Uterus (tissue), 2 donors: ENCODE measurements at regions not wholly inside any gene's neighbourhood (a gene's known extent, or its start where the extent isn't known, plus 50 kb on each side); places are given as distances from the start of the nearest gene placed in this dataset.

ENCODE experiments used
- POLR2A ChIP-seq, 2 donors: fragments of 450-650 bp; IDR thresholded peaks; one replicate each; pipeline ENCODE4 v1.6.1; 2016; ENCODE audit warnings: antibody characterized with exemption in 2 of 2, mild to moderate bottlenecking in 1 of 2, moderate library complexity in 1 of 2
- TF ChIP-seq, protein P1 (sequence below), 4 experiments: fragments of 200-600 bp in 2 of 4; fragments of 450-650 bp in 2 of 4; sonication (generic) in 2 of 4; IDR thresholded peaks; one replicate each; pipeline ENCODE4 v1.5.1; 2016 to 2019; ENCODE audit warnings: antibody characterized with exemption in 4 of 4, mild to moderate bottlenecking in 2 of 4, moderate library complexity in 1 of 4

GRCh38 chr7:12783421-12784095 lies 96.1 kb downstream of the ARL4A start:
- TF ChIP-seq, protein P1, sequence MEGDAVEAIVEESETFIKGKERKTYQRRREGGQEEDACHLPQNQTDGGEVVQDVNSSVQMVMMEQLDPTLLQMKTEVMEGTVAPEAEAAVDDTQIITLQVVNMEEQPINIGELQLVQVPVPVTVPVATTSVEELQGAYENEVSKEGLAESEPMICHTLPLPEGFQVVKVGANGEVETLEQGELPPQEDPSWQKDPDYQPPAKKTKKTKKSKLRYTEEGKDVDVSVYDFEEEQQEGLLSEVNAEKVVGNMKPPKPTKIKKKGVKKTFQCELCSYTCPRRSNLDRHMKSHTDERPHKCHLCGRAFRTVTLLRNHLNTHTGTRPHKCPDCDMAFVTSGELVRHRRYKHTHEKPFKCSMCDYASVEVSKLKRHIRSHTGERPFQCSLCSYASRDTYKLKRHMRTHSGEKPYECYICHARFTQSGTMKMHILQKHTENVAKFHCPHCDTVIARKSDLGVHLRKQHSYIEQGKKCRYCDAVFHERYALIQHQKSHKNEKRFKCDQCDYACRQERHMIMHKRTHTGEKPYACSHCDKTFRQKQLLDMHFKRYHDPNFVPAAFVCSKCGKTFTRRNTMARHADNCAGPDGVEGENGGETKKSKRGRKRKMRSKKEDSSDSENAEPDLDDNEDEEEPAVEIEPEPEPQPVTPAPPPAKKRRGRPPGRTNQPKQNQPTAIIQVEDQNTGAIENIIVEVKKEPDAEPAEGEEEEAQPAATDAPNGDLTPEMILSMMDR (IDR thresholded peaks at IDR 0.05) = no peak
- TF ChIP-seq POLR2A (IDR thresholded peaks at IDR 0.05) = no peak
